ENCODE measurements at regions not wholly inside any gene's neighbourhood (a gene's known extent, or its start where the extent isn't known, plus 50 kb on each side); places are given as distances from the start of the nearest gene placed in this dataset.

GRCh38 chr21:25371841-25372425 is 235.3 kb downstream of the MRPL39 start:
- H3K4me1 ChIP-seq (ENCODE audit: control insufficient read depth, extremely low read depth, insufficient read depth, low read length): no peaks in the 10 kb centered on the region
- no peak overlapping the region for H3K9ac ChIP-seq (replicated peaks; ENCODE audit: extremely low read depth, insufficient read depth, low read length)
- dilution Hi-C loops (cut with MboI; ENCODE audit: extremely low pct_ligation_motif_present, low sequenced_read_pairs): no loop called here
- POLR2A ChIA-PET: no interaction called here
- no peaks in the 10 kb centered on the region for H3K9me1 ChIP-seq (replicated peaks; ENCODE audit: control insufficient read depth, extremely low read depth, insufficient read depth, low read length)
- DNase-seq (ENCODE audit: low read depth, low spot score) (no peak), FAIRE-seq (no peak)
- no peaks in the 10 kb centered on the region for H3K27me3 ChIP-seq (ENCODE audit: control insufficient read depth in 2 of 2, insufficient read depth in 2 of 2, low read length in 2 of 2)
- no peak overlapping the region for H3K27ac ChIP-seq (ENCODE audit: insufficient read depth, low read depth, low read length)
- H3K4me2 ChIP-seq (ENCODE audit: insufficient read depth, low read length): no peak overlapping the region
- H3K36me3 ChIP-seq (ENCODE audit: control insufficient read depth in 2 of 2, extremely low read depth in 1 of 2, insufficient read depth in 2 of 2, low read length in 2 of 2): no peaks in the 10 kb centered on the region
- BruUV-seq (replicated peaks): no TSS peak
- no peak overlapping the region for H3K4me3 ChIP-seq (replicated peaks in 1 of 3; ENCODE audit: insufficient read depth in 1 of 3, low read depth in 1 of 3, low read length in 3 of 3)
- H3K9me3 ChIP-seq (replicated peaks; ENCODE audit: control insufficient read depth, insufficient read depth, low read length): no peaks in the 10 kb centered on the region
- CTCF ChIA-PET: interaction anchor here (0.9 to 1.5 kb wide), 2 partner anchors 11 to 14 kb away, joined by 3 read pairs; no protein-coding TSS in a partner anchor
- intact Hi-C loops (cut with micrococcal nuclease): no loop called here
- H3K79me2 ChIP-seq (ENCODE audit: control insufficient read depth, insufficient read depth, low read length): no peaks in the 10 kb centered on the region
- no peak for TF ChIP-seq GATA2 (IDR thresholded peaks at IDR 0.05; ENCODE audit: insufficient read depth, insufficient read length, low read depth, low read length)
- TF ChIP-seq MAX (IDR thresholded peaks at IDR 0.05; ENCODE audit: insufficient read depth, insufficient read length): no peak
- TF ChIP-seq FOS (IDR thresholded peaks at IDR 0.05; ENCODE audit: borderline replicate concordance, insufficient read depth, low read length): no peak
- no peak for TF ChIP-seq EZH2 (IDR thresholded peaks at IDR 0.05; ENCODE audit: borderline replicate concordance, low read depth, low read length, severe bottlenecking)
- TF ChIP-seq CTCF (IDR thresholded peaks at IDR 0.05; ENCODE audit: extremely low read depth in 1 of 2, insufficient read depth in 1 of 2, low read depth in 1 of 2, low read length in 2 of 2): no peak
- no peak for TF ChIP-seq MYC (IDR thresholded peaks at IDR 0.05; ENCODE audit: low read depth, low read length)
- no peak for TF ChIP-seq JUN (IDR thresholded peaks at IDR 0.05; ENCODE audit: borderline replicate concordance, insufficient read depth, insufficient read length, low read depth)
- no peaks in the 10 kb centered on the region for H4K20me1 ChIP-seq (replicated peaks; ENCODE audit: control insufficient read depth, extremely low read depth, insufficient read depth, low read length)
- no peak overlapping the region for H2AFZ ChIP-seq (ENCODE audit: low read depth, low read length)

Measured in endothelial cell of umbilical vein (primary cell).